ENCODE measurements at regions not wholly inside any gene's neighbourhood (a gene's known extent, or its start where the extent isn't known, plus 50 kb on each side); places are given as distances from the start of the nearest gene placed in this dataset.

DNA sequence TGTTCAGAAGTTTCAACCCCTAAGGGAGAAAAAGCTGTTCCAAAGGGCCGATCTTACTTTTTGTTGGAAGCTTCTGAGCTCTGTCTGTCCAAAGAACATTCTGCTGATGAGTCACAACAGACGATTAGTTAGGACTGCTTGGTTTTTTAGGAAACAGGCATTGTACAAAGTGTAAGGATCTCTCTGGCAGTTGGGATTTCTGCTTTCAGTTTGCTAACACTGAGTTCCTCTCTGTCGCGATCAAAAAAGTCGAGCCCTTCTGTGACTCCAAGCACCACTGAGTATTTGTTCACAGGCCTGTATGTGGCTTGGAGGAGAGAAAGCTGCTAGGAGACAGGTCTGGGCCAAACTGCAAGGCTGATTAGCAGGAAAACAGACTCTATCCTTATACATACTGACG is 91.8 kb upstream of the PFN2 start:
- Histone ChIP-seq H3K4me1 (ENCODE audit: control insufficient read depth, low read depth, low read length) (no peaks in the 10 kb centered on the region), H3K56ac (ENCODE audit: low read length) (no peak overlapping the region), H3K4me3 (ENCODE audit: low read length) (no peak overlapping the region), H2BK5ac (ENCODE audit: low read length) (no peak overlapping the region), H2BK120ac (ENCODE audit: low read depth, low read length) (no peak overlapping the region), H3K79me2 (ENCODE audit: control insufficient read depth, insufficient read depth, low read length) (no peaks in the 10 kb centered on the region), H2BK15ac (replicated peaks; ENCODE audit: low read depth) (no peak overlapping the region), H3K27me3 (ENCODE audit: insufficient read depth, low read length, poor library complexity) (no peaks in the 10 kb centered on the region), H2AK5ac (ENCODE audit: low read length) (no peak overlapping the region), H3K23ac (ENCODE audit: low read length) (no peak overlapping the region), H3K9ac (ENCODE audit: low read length) (no peak overlapping the region), H4K5ac (ENCODE audit: low read length) (no peak overlapping the region), H3K36me3 (ENCODE audit: control insufficient read depth, insufficient read depth, low read length) (no peaks in the 10 kb centered on the region), H3K4me2 (ENCODE audit: low read length) (no peak overlapping the region), H3K79me1 (ENCODE audit: low read length) (no peaks in the 10 kb centered on the region), H3K27ac (ENCODE audit: low read depth, low read length) (no peak overlapping the region), H3K4ac (ENCODE audit: low read depth, low read length) (no peak overlapping the region), H3K18ac (ENCODE audit: low read length) (no peak overlapping the region), H4K8ac (ENCODE audit: low read depth, low read length) (no peak overlapping the region)
- no peak for DNase-seq
- WGBS (ENCODE audit: extremely low coverage, insufficient coverage, low lambda C conversion rate): no CpG with 5 or more reads among the region's 6 CpGs

DNA sequence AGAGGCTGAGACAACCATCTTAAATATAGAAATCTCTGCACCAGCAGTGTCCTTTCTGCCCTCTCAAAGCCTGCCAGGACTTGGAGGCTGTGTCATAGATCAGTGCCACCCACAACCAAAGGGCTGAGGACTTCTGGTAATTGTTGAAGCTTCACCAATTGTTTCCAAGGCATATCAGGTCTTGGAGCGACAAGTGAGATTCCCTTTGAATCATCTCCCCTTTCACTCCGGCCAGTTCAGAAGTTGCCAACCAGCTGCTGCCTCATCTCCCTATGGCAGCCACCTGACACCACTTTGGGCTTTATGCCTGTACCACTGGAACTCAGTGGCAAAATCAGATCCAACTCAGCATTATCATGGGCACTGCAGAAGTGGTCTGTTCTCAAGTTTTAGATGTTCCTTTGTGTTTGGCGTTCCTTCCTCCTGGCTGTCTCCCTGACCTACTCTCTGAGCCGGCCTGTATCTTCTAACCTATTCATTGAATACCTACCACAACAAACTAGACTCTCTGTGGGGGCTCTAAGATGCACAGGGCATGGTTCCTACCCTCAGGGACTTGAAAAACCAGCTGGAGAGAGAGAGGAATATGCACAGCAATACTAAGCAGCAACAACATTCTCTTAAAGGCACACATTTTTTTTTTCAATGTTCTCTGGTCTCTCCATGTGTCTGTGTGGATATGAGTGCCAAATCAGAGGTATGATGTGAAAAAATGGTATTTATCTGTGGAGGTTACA is 90.8 kb upstream of the PFN2 start:
- H3K9ac ChIP-seq (ENCODE audit: low read length): no peak overlapping the region
- no CpG with 5 or more reads among the region's 4 CpGs for WGBS (ENCODE audit: extremely low coverage, insufficient coverage, low lambda C conversion rate)
- no peak overlapping the region for H3K4me3 ChIP-seq (ENCODE audit: low read length)
- DNase-seq: no peak
- H2BK15ac ChIP-seq (replicated peaks; ENCODE audit: low read depth): no peak overlapping the region
- no peaks in the 10 kb centered on the region for H3K79me1 ChIP-seq (ENCODE audit: low read length)
- H3K36me3 ChIP-seq (ENCODE audit: control insufficient read depth, insufficient read depth, low read length): no peaks in the 10 kb centered on the region
- H3K27me3 ChIP-seq (ENCODE audit: insufficient read depth, low read length, poor library complexity): no peaks in the 10 kb centered on the region
- no peaks in the 10 kb centered on the region for H3K4me1 ChIP-seq (ENCODE audit: control insufficient read depth, low read depth, low read length)
- H3K4me2 ChIP-seq (ENCODE audit: low read length): no peak overlapping the region
- H2BK5ac ChIP-seq (ENCODE audit: low read length): no peak overlapping the region
- no peak overlapping the region for H3K56ac ChIP-seq (ENCODE audit: low read length)
- H3K4ac ChIP-seq (ENCODE audit: low read depth, low read length): no peak overlapping the region
- H4K5ac ChIP-seq (ENCODE audit: low read length): no peak overlapping the region
- no peak overlapping the region for H2BK120ac ChIP-seq (ENCODE audit: low read depth, low read length)
- no peak overlapping the region for H3K18ac ChIP-seq (ENCODE audit: low read length)
- H4K8ac ChIP-seq (ENCODE audit: low read depth, low read length): no peak overlapping the region
- no peaks in the 10 kb centered on the region for H3K79me2 ChIP-seq (ENCODE audit: control insufficient read depth, insufficient read depth, low read length)
- no peak overlapping the region for H3K23ac ChIP-seq (ENCODE audit: low read length)
- no peak overlapping the region for H2AK5ac ChIP-seq (ENCODE audit: low read length)
- H3K27ac ChIP-seq (ENCODE audit: low read depth, low read length): no peak overlapping the region

DNA sequence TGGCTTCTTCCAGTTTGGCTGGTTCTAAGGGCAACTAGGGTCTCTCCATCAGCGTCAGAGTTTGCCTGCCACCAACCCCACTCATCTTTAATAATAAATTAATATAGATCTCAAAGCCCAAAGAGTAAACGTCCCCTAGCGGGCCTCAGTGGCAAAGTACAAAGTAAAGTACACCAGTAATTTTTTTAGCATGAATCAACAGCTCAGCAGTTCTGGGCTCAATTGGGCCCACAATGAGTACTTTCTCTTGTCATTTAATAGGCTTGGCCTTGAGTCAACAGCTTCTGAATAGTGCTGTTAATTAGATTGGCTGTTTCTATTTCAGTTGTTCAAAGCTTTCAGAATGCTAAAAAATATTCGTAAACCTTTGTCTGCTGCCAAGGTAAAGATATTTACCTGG is 89.0 kb upstream of the PFN2 start:
- H3K4me2 ChIP-seq (ENCODE audit: low read length): no peak overlapping the region
- no peak overlapping the region for H3K4ac ChIP-seq (ENCODE audit: low read depth, low read length)
- no peaks in the 10 kb centered on the region for H3K79me1 ChIP-seq (ENCODE audit: low read length)
- WGBS (ENCODE audit: extremely low coverage, insufficient coverage, low lambda C conversion rate): no CpG with 5 or more reads among the region's 4 CpGs
- no peak overlapping the region for H3K9ac ChIP-seq (ENCODE audit: low read length)
- no peak overlapping the region for H4K5ac ChIP-seq (ENCODE audit: low read length)
- no peak for DNase-seq
- H2BK5ac ChIP-seq (ENCODE audit: low read length): no peak overlapping the region
- no peak overlapping the region for H4K8ac ChIP-seq (ENCODE audit: low read depth, low read length)
- H3K18ac ChIP-seq (ENCODE audit: low read length): no peak overlapping the region
- no peaks in the 10 kb centered on the region for H3K79me2 ChIP-seq (ENCODE audit: control insufficient read depth, insufficient read depth, low read length)
- no peak overlapping the region for H2BK15ac ChIP-seq (replicated peaks; ENCODE audit: low read depth)
- H3K36me3 ChIP-seq (ENCODE audit: control insufficient read depth, insufficient read depth, low read length): no peaks in the 10 kb centered on the region
- no peak overlapping the region for H2AK5ac ChIP-seq (ENCODE audit: low read length)
- H3K56ac ChIP-seq (ENCODE audit: low read length): no peak overlapping the region
- H3K23ac ChIP-seq (ENCODE audit: low read length): no peak overlapping the region
- H3K27me3 ChIP-seq (ENCODE audit: insufficient read depth, low read length, poor library complexity): no peaks in the 10 kb centered on the region
- H3K4me1 ChIP-seq (ENCODE audit: control insufficient read depth, low read depth, low read length): no peaks in the 10 kb centered on the region
- H2BK120ac ChIP-seq (ENCODE audit: low read depth, low read length): no peak overlapping the region
- H3K27ac ChIP-seq (ENCODE audit: low read depth, low read length): no peak overlapping the region
- H3K4me3 ChIP-seq (ENCODE audit: low read length): no peak overlapping the region

DNA sequence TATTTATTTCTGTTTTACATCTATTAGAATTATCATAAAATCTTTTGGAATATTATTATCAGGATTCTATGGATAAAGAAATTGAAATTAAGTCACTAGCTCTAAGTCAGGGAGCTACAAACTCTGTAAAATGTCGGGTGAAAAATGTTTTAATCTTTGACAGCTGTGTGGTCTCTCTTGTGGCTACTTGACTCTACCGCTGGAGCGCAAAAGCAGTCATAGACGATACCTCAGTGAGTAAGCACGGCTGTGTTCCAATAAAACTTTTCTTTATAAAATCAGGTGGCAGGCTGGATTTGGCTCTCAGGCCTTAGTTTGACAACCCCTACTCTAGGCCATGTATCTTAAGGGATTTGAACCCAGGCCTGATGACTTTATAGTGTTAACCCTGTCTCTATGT is 88.5 kb upstream of the PFN2 start:
- no peak overlapping the region for H4K8ac ChIP-seq (ENCODE audit: low read depth, low read length)
- H3K79me1 ChIP-seq (ENCODE audit: low read length): no peaks in the 10 kb centered on the region
- H3K27ac ChIP-seq (ENCODE audit: low read depth, low read length): no peak overlapping the region
- H3K56ac ChIP-seq (ENCODE audit: low read length): no peak overlapping the region
- no peak overlapping the region for H3K4me3 ChIP-seq (ENCODE audit: low read length)
- H4K5ac ChIP-seq (ENCODE audit: low read length): no peak overlapping the region
- no peaks in the 10 kb centered on the region for H3K36me3 ChIP-seq (ENCODE audit: control insufficient read depth, insufficient read depth, low read length)
- H2BK120ac ChIP-seq (ENCODE audit: low read depth, low read length): no peak overlapping the region
- no peak overlapping the region for H2AK5ac ChIP-seq (ENCODE audit: low read length)
- H3K4me1 ChIP-seq (ENCODE audit: control insufficient read depth, low read depth, low read length): no peaks in the 10 kb centered on the region
- no peaks in the 10 kb centered on the region for H3K79me2 ChIP-seq (ENCODE audit: control insufficient read depth, insufficient read depth, low read length)
- no peaks in the 10 kb centered on the region for H3K27me3 ChIP-seq (ENCODE audit: insufficient read depth, low read length, poor library complexity)
- no peak for DNase-seq
- no peak overlapping the region for H3K4me2 ChIP-seq (ENCODE audit: low read length)
- H3K18ac ChIP-seq (ENCODE audit: low read length): no peak overlapping the region
- H2BK15ac ChIP-seq (replicated peaks; ENCODE audit: low read depth): no peak overlapping the region
- H3K9ac ChIP-seq (ENCODE audit: low read length): no peak overlapping the region
- H2BK5ac ChIP-seq (ENCODE audit: low read length): no peak overlapping the region
- WGBS (ENCODE audit: extremely low coverage, insufficient coverage, low lambda C conversion rate): no CpG with 5 or more reads among the region's 5 CpGs
- H3K23ac ChIP-seq (ENCODE audit: low read length): no peak overlapping the region
- no peak overlapping the region for H3K4ac ChIP-seq (ENCODE audit: low read depth, low read length)

DNA sequence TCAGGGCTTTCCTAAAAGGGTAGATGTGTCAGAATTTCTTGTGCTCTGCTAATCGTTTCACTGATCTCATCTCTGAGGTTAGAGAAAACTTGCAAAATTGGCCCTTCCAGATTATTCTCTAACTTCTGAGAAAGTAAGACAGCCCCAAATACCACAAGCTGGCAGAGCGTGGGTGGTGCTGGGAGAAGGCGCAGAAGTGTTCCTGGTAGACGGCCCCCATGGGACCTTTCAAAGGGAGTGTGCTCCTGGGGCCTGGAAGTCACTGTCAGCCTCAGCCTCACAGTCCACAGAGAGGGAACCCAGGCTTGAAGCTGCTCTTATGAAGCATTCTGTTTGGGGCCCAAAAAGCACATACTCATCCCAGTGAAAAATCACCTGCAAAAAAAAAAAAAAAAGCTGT is 86.5 kb upstream of the PFN2 start:
- H2BK5ac ChIP-seq (ENCODE audit: low read length): no peak overlapping the region
- no peak overlapping the region for H3K4ac ChIP-seq (ENCODE audit: low read depth, low read length)
- H3K27me3 ChIP-seq (ENCODE audit: insufficient read depth, low read length, poor library complexity): no peaks in the 10 kb centered on the region
- no peak overlapping the region for H4K8ac ChIP-seq (ENCODE audit: low read depth, low read length)
- H4K5ac ChIP-seq (ENCODE audit: low read length): no peak overlapping the region
- no peaks in the 10 kb centered on the region for H3K79me2 ChIP-seq (ENCODE audit: control insufficient read depth, insufficient read depth, low read length)
- H3K9ac ChIP-seq (ENCODE audit: low read length): no peak overlapping the region
- H3K4me1 ChIP-seq (ENCODE audit: control insufficient read depth, low read depth, low read length): no peaks in the 10 kb centered on the region
- no peaks in the 10 kb centered on the region for H3K36me3 ChIP-seq (ENCODE audit: control insufficient read depth, insufficient read depth, low read length)
- no peak overlapping the region for H2AK5ac ChIP-seq (ENCODE audit: low read length)
- no peak overlapping the region for H3K18ac ChIP-seq (ENCODE audit: low read length)
- H3K4me2 ChIP-seq (ENCODE audit: low read length): no peak overlapping the region
- no peak overlapping the region for H3K4me3 ChIP-seq (ENCODE audit: low read length)
- H2BK120ac ChIP-seq (ENCODE audit: low read depth, low read length): no peak overlapping the region
- H3K27ac ChIP-seq (ENCODE audit: low read depth, low read length): no peak overlapping the region
- H3K23ac ChIP-seq (ENCODE audit: low read length): no peak overlapping the region
- DNase-seq: no peak
- no peaks in the 10 kb centered on the region for H3K79me1 ChIP-seq (ENCODE audit: low read length)
- no peak overlapping the region for H2BK15ac ChIP-seq (replicated peaks; ENCODE audit: low read depth)
- no peak overlapping the region for H3K56ac ChIP-seq (ENCODE audit: low read length)
- WGBS (ENCODE audit: extremely low coverage, insufficient coverage, low lambda C conversion rate): no CpG with 5 or more reads among the region's 4 CpGs

DNA sequence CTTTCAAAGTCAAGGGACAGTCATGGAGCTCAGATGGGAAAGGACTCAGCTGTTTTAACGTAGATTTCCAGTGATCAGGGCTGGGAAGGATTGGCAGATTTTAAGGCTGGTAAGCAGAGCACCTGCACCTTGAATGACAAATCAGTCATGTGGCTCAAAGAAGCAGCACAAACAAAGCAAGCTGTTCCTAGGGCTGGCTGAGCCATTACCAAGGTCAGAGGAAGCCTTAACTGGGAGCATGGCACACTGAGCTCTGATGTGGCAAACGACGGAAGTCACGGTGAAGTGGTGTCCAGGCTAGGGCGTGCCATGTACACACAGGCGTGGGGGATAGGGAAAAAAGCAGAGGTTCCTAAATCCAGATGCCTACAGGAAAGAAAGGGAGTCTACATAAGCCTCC is 84.6 kb upstream of the PFN2 start:
- WGBS (ENCODE audit: extremely low coverage, insufficient coverage, low lambda C conversion rate): no CpG with 5 or more reads among the region's 6 CpGs
- Histone ChIP-seq H3K27me3 (ENCODE audit: insufficient read depth, low read length, poor library complexity) (no peaks in the 10 kb centered on the region), H3K4me3 (ENCODE audit: low read length) (no peak overlapping the region), H3K27ac (ENCODE audit: low read depth, low read length) (no peak overlapping the region), H3K9ac (ENCODE audit: low read length) (no peak overlapping the region), H2BK120ac (ENCODE audit: low read depth, low read length) (no peak overlapping the region), H2BK15ac (replicated peaks; ENCODE audit: low read depth) (no peak overlapping the region), H3K4ac (ENCODE audit: low read depth, low read length) (no peak overlapping the region), H3K23ac (ENCODE audit: low read length) (no peak overlapping the region), H3K79me2 (ENCODE audit: control insufficient read depth, insufficient read depth, low read length) (no peaks in the 10 kb centered on the region), H2AK5ac (ENCODE audit: low read length) (no peak overlapping the region), H3K36me3 (ENCODE audit: control insufficient read depth, insufficient read depth, low read length) (no peaks in the 10 kb centered on the region), H4K5ac (ENCODE audit: low read length) (no peak overlapping the region), H3K18ac (ENCODE audit: low read length) (no peak overlapping the region), H3K79me1 (ENCODE audit: low read length) (no peaks in the 10 kb centered on the region), H2BK5ac (ENCODE audit: low read length) (no peak overlapping the region), H3K4me1 (ENCODE audit: control insufficient read depth, low read depth, low read length) (no peaks in the 10 kb centered on the region), H3K56ac (ENCODE audit: low read length) (no peak overlapping the region), H4K8ac (ENCODE audit: low read depth, low read length) (no peak overlapping the region), H3K4me2 (ENCODE audit: low read length) (no peak overlapping the region)
- DNase-seq: no peak

Measured in mesendoderm (in vitro differentiated cells).